Peyer's patch (tissue), 4 donors: ENCODE measurements at regions not wholly inside any gene's neighbourhood (a gene's known extent, or its start where the extent isn't known, plus 50 kb on each side); places are given as distances from the start of the nearest gene placed in this dataset.

Experiments
- DNase-seq, 3 donors: peaks; one replicate each; pipeline ENCODE4 v3.0.0-alpha.2; 2017 to 2019
- H3K27ac ChIP-seq, 4 donors: fragments of 200-600 bp; sonication (generic); one replicate each; pipeline ENCODE4 v1.5.1; 2016 to 2019
- H3K27me3 ChIP-seq, 2 donors: fragments of 200-600 bp; sonication (generic); one replicate each; pipeline ENCODE4 v1.5.1; 2019
- H3K36me3 ChIP-seq, 3 donors: fragments of 200-600 bp; sonication (generic); one replicate each; pipeline ENCODE4 v1.5.1; 2016 to 2019
- H3K4me1 ChIP-seq, 4 donors: fragments of 200-600 bp; sonication (generic); one replicate each; pipeline ENCODE4 v1.5.1; 2016 to 2019
- H3K4me3 ChIP-seq, 4 donors: fragments of 200-600 bp; sonication (generic); 1 replicate in 3 of 4; 2 replicates in 1 of 4; pipeline ENCODE4 v1.5.1; 2016 to 2019; ENCODE audit warnings: mild to moderate bottlenecking in 1 of 4
- H3K9me3 ChIP-seq, 4 donors: fragments of 200-600 bp; sonication (generic); one replicate each; pipeline ENCODE4 v1.5.1; 2016 to 2019; ENCODE audit warnings: mild to moderate bottlenecking in 1 of 4
- POLR2A ChIP-seq, 2 donors: fragments of 450-650 bp; IDR thresholded peaks; one replicate each; pipeline ENCODE4 v1.5.1; 2017; ENCODE audit warnings: antibody characterized with exemption in 2 of 2, mild to moderate bottlenecking in 2 of 2, moderate library complexity in 2 of 2
- TF ChIP-seq, protein P1 (sequence below), 6 experiments: fragments of 450-650 bp in 4 of 6; fragments of 200-600 bp in 2 of 6; sonication (generic) in 1 of 6; IDR thresholded peaks; one replicate each; pipeline ENCODE4 v1.5.1; 2017 to 2019; ENCODE audit warnings: antibody characterized with exemption in 6 of 6, mild to moderate bottlenecking in 3 of 6, moderate library complexity in 1 of 6

DNA sequence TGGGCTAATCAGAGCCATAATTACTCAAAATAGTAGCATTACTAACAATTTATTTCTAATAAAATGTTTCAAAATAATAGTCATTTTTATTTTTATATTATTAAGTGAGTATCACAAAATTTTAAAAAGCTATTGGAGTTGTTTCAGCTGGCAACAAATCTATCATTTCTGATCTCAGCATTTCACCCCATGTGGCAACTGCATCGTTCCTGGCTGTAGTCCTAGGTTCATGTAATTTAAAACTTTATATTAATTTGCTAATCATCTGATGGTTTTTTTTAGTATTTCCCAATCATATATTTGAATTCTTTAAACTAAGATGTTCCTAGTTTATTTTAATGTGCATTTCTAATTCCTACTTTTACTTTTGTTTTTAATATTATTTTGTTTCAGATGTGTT is 293.0 kb upstream of the AKR1E2 start:
- no peak overlapping the region for H3K4me3 ChIP-seq
- TF ChIP-seq, protein P1, sequence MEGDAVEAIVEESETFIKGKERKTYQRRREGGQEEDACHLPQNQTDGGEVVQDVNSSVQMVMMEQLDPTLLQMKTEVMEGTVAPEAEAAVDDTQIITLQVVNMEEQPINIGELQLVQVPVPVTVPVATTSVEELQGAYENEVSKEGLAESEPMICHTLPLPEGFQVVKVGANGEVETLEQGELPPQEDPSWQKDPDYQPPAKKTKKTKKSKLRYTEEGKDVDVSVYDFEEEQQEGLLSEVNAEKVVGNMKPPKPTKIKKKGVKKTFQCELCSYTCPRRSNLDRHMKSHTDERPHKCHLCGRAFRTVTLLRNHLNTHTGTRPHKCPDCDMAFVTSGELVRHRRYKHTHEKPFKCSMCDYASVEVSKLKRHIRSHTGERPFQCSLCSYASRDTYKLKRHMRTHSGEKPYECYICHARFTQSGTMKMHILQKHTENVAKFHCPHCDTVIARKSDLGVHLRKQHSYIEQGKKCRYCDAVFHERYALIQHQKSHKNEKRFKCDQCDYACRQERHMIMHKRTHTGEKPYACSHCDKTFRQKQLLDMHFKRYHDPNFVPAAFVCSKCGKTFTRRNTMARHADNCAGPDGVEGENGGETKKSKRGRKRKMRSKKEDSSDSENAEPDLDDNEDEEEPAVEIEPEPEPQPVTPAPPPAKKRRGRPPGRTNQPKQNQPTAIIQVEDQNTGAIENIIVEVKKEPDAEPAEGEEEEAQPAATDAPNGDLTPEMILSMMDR (IDR thresholded peaks at IDR 0.05), result no peak
- TF ChIP-seq POLR2A (IDR thresholded peaks at IDR 0.05), result no peak
- H3K27ac ChIP-seq, result no peak overlapping the region
- H3K36me3 ChIP-seq, result no peaks in the 10 kb centered on the region
- DNase-seq, result no peak
- no peaks in the 10 kb centered on the region for H3K27me3 ChIP-seq
- H3K4me1 ChIP-seq, result no peaks in the 10 kb centered on the region
- H3K9me3 ChIP-seq, result peaks cover 0 to 5% (median 0%) of the 10 kb centered on the region in 4 donors

- Histone ChIP-seq H3K27ac (no peak overlapping the region), H3K9me3 (peaks cover 0 to 5% (median 0%) of the 10 kb centered on the region in 4 donors), H3K4me1 (no peaks in the 10 kb centered on the region), H3K36me3 (no peaks in the 10 kb centered on the region), H3K27me3 (no peaks in the 10 kb centered on the region), H3K4me3 (no peak overlapping the region)
- TF ChIP-seq, protein P1 (IDR thresholded peaks at IDR 0.05), result no peak
- TF ChIP-seq POLR2A (IDR thresholded peaks at IDR 0.05), result no peak
- DNase-seq, result no peak
Observed at GRCh38 chr10:4532467-4532866, 293.5 kb upstream of the AKR1E2 start.

DNA sequence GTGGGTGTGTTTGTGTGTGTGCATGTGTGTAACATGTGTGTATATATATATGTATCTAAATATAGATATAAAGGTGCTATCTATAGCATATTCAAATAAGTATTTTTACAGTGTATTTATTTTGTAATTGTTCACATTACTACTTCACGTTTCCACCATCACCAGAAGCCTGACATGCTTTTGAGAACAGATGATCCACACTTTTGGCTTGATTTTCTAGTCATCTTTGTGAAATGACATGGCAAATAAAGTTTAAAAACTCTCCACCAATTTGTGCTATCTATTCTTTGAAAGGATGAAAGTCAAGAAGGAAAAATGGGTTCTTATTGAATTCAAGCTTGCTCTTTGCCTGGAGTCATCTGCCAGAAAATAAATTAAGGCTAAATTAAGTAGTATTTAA is 294.0 kb upstream of the AKR1E2 start:
- no peak overlapping the region for H3K27ac ChIP-seq
- TF ChIP-seq, protein P1 (IDR thresholded peaks at IDR 0.05), result no peak
- no peak for TF ChIP-seq POLR2A (IDR thresholded peaks at IDR 0.05)
- peaks cover 0 to 1% (median 0%) of the 10 kb centered on the region in 4 donors for H3K9me3 ChIP-seq
- no peaks in the 10 kb centered on the region for H3K27me3 ChIP-seq
- no peak overlapping the region for H3K4me3 ChIP-seq
- no peaks in the 10 kb centered on the region for H3K4me1 ChIP-seq
- H3K36me3 ChIP-seq, result no peaks in the 10 kb centered on the region
- no peak for DNase-seq

DNA sequence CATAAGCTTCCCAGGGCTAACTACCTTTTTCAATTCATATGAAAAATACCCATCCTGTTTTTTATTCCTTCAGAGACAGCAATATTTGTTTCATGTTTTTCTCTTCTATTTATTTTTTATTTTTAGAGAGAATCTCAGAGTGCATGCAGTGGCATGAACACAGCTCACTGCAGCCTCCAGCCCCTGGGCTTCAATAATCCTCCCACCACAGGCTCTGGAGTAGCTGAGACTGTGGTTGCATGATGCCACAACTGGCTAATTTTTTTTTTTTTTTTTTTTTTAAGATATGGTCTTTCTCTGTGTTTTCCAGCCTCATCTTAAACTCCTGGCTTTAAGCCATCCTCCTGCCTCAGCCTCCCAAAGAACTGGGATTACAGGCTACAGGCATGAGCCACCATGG is 296.7 kb upstream of the AKR1E2 start:
- no peak overlapping the region for H3K4me3 ChIP-seq
- H3K4me1 ChIP-seq, result no peaks in the 10 kb centered on the region
- no peak for TF ChIP-seq POLR2A (IDR thresholded peaks at IDR 0.05)
- TF ChIP-seq, protein P1 (IDR thresholded peaks at IDR 0.05), result no peak
- H3K27me3 ChIP-seq, result no peaks in the 10 kb centered on the region
- H3K9me3 ChIP-seq, result no peaks in the 10 kb centered on the region
- H3K27ac ChIP-seq, result no peak overlapping the region
- no peaks in the 10 kb centered on the region for H3K36me3 ChIP-seq
- DNase-seq, result no peak

DNA sequence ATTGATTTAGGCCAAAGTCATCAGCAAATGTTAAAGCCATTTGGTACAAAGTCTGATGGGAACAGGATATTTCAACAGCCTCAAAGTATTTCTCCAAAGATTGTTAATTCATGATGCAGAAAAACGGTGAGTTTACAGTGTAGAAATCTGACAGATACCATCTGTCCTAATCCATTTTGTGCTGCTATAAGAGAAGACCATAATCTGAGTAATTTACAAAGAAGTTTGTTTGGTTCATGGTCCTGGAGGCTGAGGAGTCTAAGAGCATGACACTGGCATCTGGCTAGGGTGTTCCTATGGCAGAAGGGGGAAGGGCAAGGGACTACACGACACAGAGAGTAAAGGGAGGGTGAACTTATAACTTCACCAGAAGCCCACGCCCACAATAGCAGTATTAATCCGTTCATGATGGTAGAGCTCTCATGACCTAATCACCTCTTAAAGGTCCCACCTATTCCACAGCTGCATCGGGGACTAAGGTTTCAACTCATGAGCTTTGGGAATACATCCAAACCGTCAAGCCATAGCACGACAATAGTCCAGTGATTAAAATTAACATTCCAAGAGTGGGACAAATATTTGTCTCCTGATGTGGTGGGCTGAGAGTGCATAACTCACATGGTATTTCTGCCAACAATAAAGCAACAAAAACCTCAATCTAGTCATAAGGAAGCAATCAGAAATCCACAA is 298.6 kb upstream of the AKR1E2 start:
- H3K27me3 ChIP-seq, result no peaks in the 10 kb centered on the region
- H3K4me1 ChIP-seq, result no peaks in the 10 kb centered on the region
- TF ChIP-seq, protein P1 (IDR thresholded peaks at IDR 0.05), result no peak
- TF ChIP-seq POLR2A (IDR thresholded peaks at IDR 0.05), result no peak
- no peak overlapping the region for H3K27ac ChIP-seq
- no peaks in the 10 kb centered on the region for H3K36me3 ChIP-seq
- no peak for DNase-seq
- H3K9me3 ChIP-seq, result no peaks in the 10 kb centered on the region
- H3K4me3 ChIP-seq, result no peak overlapping the region
